GM12865 (cell line): ENCODE measurements at regions not wholly inside any gene's neighbourhood (a gene's known extent, or its start where the extent isn't known, plus 50 kb on each side); places are given as distances from the start of the nearest gene placed in this dataset.
"Not testable (repeated sequence)": the region's sequence is repeated elsewhere in the genome, so short reads cannot be mapped to it uniquely, and the experiment has no call there.

ENCODE experiments used
- DNase-seq: peaks from one replicate; pipeline ENCODE4 v3.0.0; 2010; ENCODE audit warnings: low read depth
- H3K4me3 ChIP-seq: 2 replicates; pipeline ENCODE4 v1.5.1; 2011; ENCODE audit warnings: mild to moderate bottlenecking, low read depth, low read length, control low read depth
- CTCF ChIP-seq: IDR thresholded peaks from 2 replicates; pipeline ENCODE4 v1.5.1; 2011; ENCODE audit warnings: low read length, control low read depth, low read depth, inconsistent platforms; ENCODE audit not compliant: insufficient read depth; ENCODE audit errors: missing control alignments

- no peak overlapping the region for H3K4me3 ChIP-seq
- no peak for DNase-seq
- no peak for TF ChIP-seq CTCF
Measured at GRCh38 chr3:193029800-193030199, 112.1 kb upstream of the MB21D2 start.

GRCh38 chr3:193030276-193030675 is 112.6 kb upstream of the MB21D2 start:
- TF ChIP-seq CTCF, result no peak
- DNase-seq, result no peak
- no peak overlapping the region for H3K4me3 ChIP-seq

- H3K4me3 ChIP-seq, result no peak overlapping the region
- TF ChIP-seq CTCF, result no peak
- DNase-seq, result no peak
Measured at GRCh38 chr3:193031911-193032310, 114.3 kb upstream of the MB21D2 start.

GRCh38 chr3:193033226-193033780 is 115.6 kb upstream of the MB21D2 start:
- TF ChIP-seq CTCF, result no peak
- no peak overlapping the region for H3K4me3 ChIP-seq
- no peak for DNase-seq

- H3K4me3 ChIP-seq, DNase-seq: not testable (repeated sequence)
Measured at GRCh38 chr3:193037828-193038227, 120.2 kb upstream of the MB21D2 start.

GRCh38 chr3:193039058-193039457 is 121.4 kb upstream of the MB21D2 start:
- no peak for DNase-seq
- H3K4me3 ChIP-seq, result no peak overlapping the region
- no peak for TF ChIP-seq CTCF

- DNase-seq, result peak; percentile 68
- no peak overlapping the region for H3K4me3 ChIP-seq
- TF ChIP-seq CTCF, result peak; percentile 48
Measured at GRCh38 chr3:193040836-193041672, 123.4 kb upstream of the MB21D2 start.
